H9 (cell line): ENCODE measurements at regions not wholly inside any gene's neighbourhood (a gene's known extent, or its start where the extent isn't known, plus 50 kb on each side); places are given as distances from the start of the nearest gene placed in this dataset.

Source experiments
- DNase-seq: peaks from one replicate; pipeline ENCODE4 v3.0.0-alpha.2; 2017
- H2AFZ ChIP-seq: one replicate; pipeline ENCODE4 v1.6.1; 2013; ENCODE audit warnings: mild to moderate bottlenecking, low read length, control low read depth, moderate library complexity
- H2AK5ac ChIP-seq: 2 replicates; pipeline ENCODE4 v1.6.1; 2013; ENCODE audit warnings: low read length, control low read depth, mixed read lengths; ENCODE audit not compliant: insufficient read length
- H2BK120ac ChIP-seq: one replicate; pipeline ENCODE4 v1.6.1; 2013; ENCODE audit warnings: low read depth, mild to moderate bottlenecking, low read length, control low read depth, inconsistent platforms; ENCODE audit not compliant: poor library complexity, severe bottlenecking
- H2BK12ac ChIP-seq: 2 replicates; pipeline ENCODE4 v1.6.1; 2013; ENCODE audit warnings: low read length, control low read depth, mixed read lengths, low read depth; ENCODE audit not compliant: insufficient read length
- H2BK15ac ChIP-seq: 2 replicates; pipeline ENCODE4 v1.6.1; 2013; ENCODE audit warnings: low read depth, low read length, control low read depth
- H2BK20ac ChIP-seq: one replicate; pipeline ENCODE4 v1.6.1; 2013; ENCODE audit warnings: low read depth, mild to moderate bottlenecking, low read length, control low read depth, inconsistent platforms; ENCODE audit not compliant: poor library complexity, severe bottlenecking
- H2BK5ac ChIP-seq: 2 replicates; pipeline ENCODE4 v1.6.1; 2013; ENCODE audit warnings: low read length, control low read depth, mixed read lengths; ENCODE audit not compliant: insufficient read length
- H3K14ac ChIP-seq: 2 replicates; pipeline ENCODE4 v1.6.1; 2013; ENCODE audit warnings: low read length, control low read depth; ENCODE audit not compliant: insufficient read depth
- H3K18ac ChIP-seq: 2 replicates; pipeline ENCODE4 v1.6.1; 2013; ENCODE audit warnings: low read depth, mild to moderate bottlenecking, mixed read lengths, low read length, control low read depth; ENCODE audit not compliant: insufficient read length
- H3K23ac ChIP-seq: 2 replicates; pipeline ENCODE4 v1.6.1; 2013; ENCODE audit warnings: low read length, control low read depth, mixed read lengths, low read depth; ENCODE audit not compliant: insufficient read length
- H3K23me2 ChIP-seq: 2 replicates; pipeline ENCODE4 v1.6.1; 2013; ENCODE audit warnings: low read depth, mild to moderate bottlenecking, mixed read lengths, low read length, control low read depth; ENCODE audit not compliant: insufficient read length, poor library complexity, severe bottlenecking
- H3K27ac ChIP-seq: 2 replicates; pipeline ENCODE4 v1.5.1; 2013; ENCODE audit warnings: low read length, control low read depth, mixed read lengths, low read depth; ENCODE audit not compliant: insufficient read length
- H3K27me3 ChIP-seq: 2 replicates; pipeline ENCODE4 v1.6.1; 2013; ENCODE audit warnings: low read length, control low read depth, inconsistent platforms; ENCODE audit not compliant: insufficient read depth
- H3K4ac ChIP-seq: 2 replicates; pipeline ENCODE4 v1.6.1; 2013; ENCODE audit warnings: low read depth, mild to moderate bottlenecking, control low read depth, inconsistent platforms, low read length, moderate library complexity
- H3K4me1 ChIP-seq: 2 replicates; pipeline ENCODE4 v1.6.1; 2013; ENCODE audit warnings: low read length, control low read depth, inconsistent platforms; ENCODE audit not compliant: insufficient read depth
- H3K4me2 ChIP-seq: 2 replicates; pipeline ENCODE4 v1.6.1; 2013; ENCODE audit warnings: low read length, control low read depth, mixed read lengths; ENCODE audit not compliant: insufficient read length, insufficient read depth
- H3K56ac ChIP-seq: 2 replicates; pipeline ENCODE4 v1.6.1; 2013; ENCODE audit warnings: low read depth, mild to moderate bottlenecking, mixed read lengths, low read length, control low read depth; ENCODE audit not compliant: insufficient read length
- H3K79me1 ChIP-seq: 2 replicates; pipeline ENCODE4 v1.6.1; 2013; ENCODE audit warnings: low read depth, mild to moderate bottlenecking, moderate library complexity, low read length, control low read depth, inconsistent platforms; ENCODE audit not compliant: insufficient read depth, poor library complexity, severe bottlenecking
- H3K79me2 ChIP-seq: 2 replicates; pipeline ENCODE4 v1.6.1; 2013; ENCODE audit warnings: low read length, control low read depth, inconsistent platforms; ENCODE audit not compliant: insufficient read depth
- H3K9ac ChIP-seq: 2 replicates; pipeline ENCODE4 v1.6.1; 2013; ENCODE audit warnings: low read length, control low read depth, mixed read lengths; ENCODE audit not compliant: insufficient read length; ENCODE audit errors: extremely low read depth
- H3K9me3 ChIP-seq: one replicate; pipeline ENCODE4 v1.6.1; 2013; ENCODE audit warnings: low read depth, low read length, inconsistent platforms; ENCODE audit not compliant: control insufficient read depth
- H3T11ph ChIP-seq: one replicate; pipeline ENCODE4 v1.6.1; 2013; ENCODE audit warnings: mild to moderate bottlenecking, low read length, control low read depth, inconsistent platforms
- H4K20me1 ChIP-seq: one replicate; pipeline ENCODE4 v1.6.1; 2013; ENCODE audit not compliant: control insufficient read depth, insufficient read length, insufficient read depth
- H4K5ac ChIP-seq: 2 replicates; pipeline ENCODE4 v1.6.1; 2013; ENCODE audit warnings: low read depth, mild to moderate bottlenecking, mixed read lengths, low read length, control low read depth; ENCODE audit not compliant: insufficient read length
- H4K8ac ChIP-seq: replicated peaks from 2 replicates; pipeline ENCODE4 v1.6.1; 2013; ENCODE audit warnings: low read length, control low read depth, mixed read lengths, low read depth; ENCODE audit not compliant: insufficient read length
- H4K91ac ChIP-seq: 2 replicates; pipeline ENCODE4 v1.6.1; 2013; ENCODE audit warnings: low read depth, mild to moderate bottlenecking, moderate library complexity, mixed read lengths, low read length, control low read depth; ENCODE audit not compliant: insufficient read length
- H3K27ac Mint-ChIP-seq, 3 experiments: 2 replicates in 2 of 3; 3 replicates in 1 of 3; pipeline ENCODE4 v1.8.0; 2020 to 2021; ENCODE audit warnings: mixed read lengths in 3 of 3, mild to moderate bottlenecking in 1 of 3, moderate library complexity in 1 of 3
- H3K27me3 Mint-ChIP-seq: 2 replicates; pipeline ENCODE4 v1.8.0; 2021; ENCODE audit warnings: low read depth, mild to moderate bottlenecking, moderate library complexity, mixed read lengths
- H3K36me3 Mint-ChIP-seq, 3 experiments: 2 replicates in 2 of 3; 3 replicates in 1 of 3; pipeline ENCODE4 v1.8.0; 2020 to 2021; ENCODE audit warnings: low read depth in 3 of 3, mixed read lengths in 3 of 3; ENCODE audit not compliant: insufficient read depth in 1 of 3
- H3K4me1 Mint-ChIP-seq, 2 experiments: 2 replicates each; pipeline ENCODE4 v1.8.0; 2020; ENCODE audit warnings: mixed read lengths in 2 of 2
- H3K4me3 Mint-ChIP-seq, 2 experiments: 2 replicates in 1 of 2; 3 replicates in 1 of 2; pipeline ENCODE4 v1.8.0; 2020 to 2021; ENCODE audit warnings: mild to moderate bottlenecking in 2 of 2, mixed read lengths in 2 of 2, moderate library complexity in 1 of 2
- H3K9me3 Mint-ChIP-seq, 2 experiments: 2 replicates in 1 of 2; 3 replicates in 1 of 2; pipeline ENCODE4 v1.8.0; 2020; ENCODE audit warnings: mild to moderate bottlenecking in 2 of 2, mixed read lengths in 2 of 2, moderate library complexity in 1 of 2
- CTCF ChIP-seq: fragments of 200-600 bp; sonication (generic); conservative IDR thresholded peaks from 3 replicates; pipeline ENCODE4 v1.8.0; 2021; ENCODE audit warnings: antibody characterized with exemption, mild to moderate bottlenecking
- WGBS: extraction: QIAGEN DNeasy Blood & Tissue Kit; methylation state at CpG from one replicate; pipeline ENCODE4 v1.1.7; 2013; ENCODE audit warnings: missing lambda C conversion rate, low lambda C conversion rate, mixed read lengths; ENCODE audit not compliant: insufficient read length; ENCODE audit errors: extremely low coverage; 5-methylcytosine and 5-hydroxymethylcytosine counted together

GRCh38 chr2:64223055-64223454 lies 78.8 kb upstream of the PELI1 start:
- Histone ChIP-seq H2BK120ac (no peak overlapping the region), H3K56ac (no peak overlapping the region), H2BK15ac (no peak overlapping the region), H2BK5ac (no peak overlapping the region), H2BK20ac (no peak overlapping the region), H3K27me3 (no peaks in the 10 kb centered on the region), H3K9me3 (no peaks in the 10 kb centered on the region), H3K79me2 (no peaks in the 10 kb centered on the region), H3T11ph (no peak overlapping the region), H3K27ac (no peak overlapping the region), H4K5ac (no peak overlapping the region), H3K9ac (no peak overlapping the region), H2BK12ac (no peak overlapping the region), H3K79me1 (no peaks in the 10 kb centered on the region), H3K4me1 (peaks cover 12% of the 10 kb centered on the region), H4K20me1 (no peaks in the 10 kb centered on the region), H3K14ac (no peak overlapping the region), H4K8ac (no peak overlapping the region), H3K18ac (no peak overlapping the region), H3K23ac (no peak overlapping the region), H3K4ac (no peak overlapping the region), H4K91ac (no peak overlapping the region), H3K4me2 (no peak overlapping the region), H3K23me2 (peaks cover 2% of the 10 kb centered on the region), H2AK5ac (no peak overlapping the region), H2AFZ (no peak overlapping the region)
- Mint-ChIP-seq H3K27me3 (peaks cover 1% of the 10 kb centered on the region; the same call in 1 of the 2 replicates), H3K9me3 (no peaks in the 10 kb centered on the region), H3K4me3 (no peak overlapping the region), H3K4me1 (peaks cover 32 to 51% of the 10 kb centered on the region in 2 experiments), H3K36me3 (peaks cover 0 to 2% (median 0%) of the 10 kb centered on the region in 3 experiments; a peak in 1 of 7 replicates), H3K27ac (no peak overlapping the region)
- DNase-seq = no peak
- no peak for TF ChIP-seq CTCF
- no CpG with 5 or more reads among the region's 3 CpGs for WGBS
